HG02938 (cell line): ENCODE measurements at regions not wholly inside any gene's neighbourhood (a gene's known extent, or its start where the extent isn't known, plus 50 kb on each side); places are given as distances from the start of the nearest gene placed in this dataset.

Experiments
- ATAC-seq: cut with Tn5 transposase; IDR thresholded peaks from one replicate; pipeline ENCODE4 v1.9.1; 2021; ENCODE audit warnings: mild to moderate bottlenecking, moderate library complexity; ENCODE audit not compliant: unreplicated experiment

DNA sequence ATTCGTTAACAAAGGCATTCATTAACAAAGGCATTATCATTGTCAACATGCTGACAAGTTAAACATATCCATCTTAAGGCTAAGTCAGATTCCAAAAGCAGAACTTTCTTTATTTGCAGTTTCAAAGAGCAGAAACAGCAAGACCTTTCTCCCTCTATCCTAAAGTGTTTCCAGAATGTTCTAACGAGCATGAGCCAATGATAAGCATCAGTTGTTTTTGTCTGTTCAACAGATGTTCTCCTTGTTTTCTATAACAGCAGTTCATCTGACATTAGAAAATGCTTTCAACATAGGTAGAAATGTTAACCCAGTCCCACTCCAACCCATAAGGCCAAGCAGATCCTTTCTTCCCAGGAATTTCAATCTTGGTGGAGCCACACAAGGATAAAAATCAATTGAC is 77.6 kb upstream of the POMGNT2 start:
- no peak for ATAC-seq

DNA sequence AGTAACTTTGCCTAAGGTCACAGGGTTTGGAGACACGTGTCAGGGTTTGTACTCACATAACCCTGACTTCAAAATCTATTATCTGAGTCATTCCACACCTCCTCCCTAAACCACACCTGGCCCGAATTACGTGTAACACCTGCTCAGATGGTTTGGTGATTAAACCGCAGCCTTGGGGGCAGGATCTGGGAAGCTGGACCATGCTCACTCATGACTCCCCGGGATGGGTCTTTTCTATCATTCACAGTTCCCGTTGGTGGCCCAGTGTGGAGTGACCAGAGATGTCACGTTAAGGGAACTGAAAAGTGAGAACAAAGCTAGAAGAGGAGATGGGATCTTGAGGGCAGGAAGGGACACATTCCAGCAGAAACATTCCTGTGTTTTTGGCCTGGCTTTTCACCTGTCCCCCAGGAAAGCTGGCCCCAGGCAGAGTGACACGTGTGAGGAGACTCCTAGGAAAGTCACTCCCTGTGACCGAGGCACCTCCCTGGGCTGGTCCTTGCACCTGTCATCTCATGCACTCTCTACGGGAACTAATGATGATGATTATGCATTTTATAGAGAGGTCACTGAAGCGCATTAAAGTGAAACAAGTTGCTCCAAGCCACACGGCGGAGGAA is 75.4 kb upstream of the POMGNT2 start:
- no peak for ATAC-seq

DNA sequence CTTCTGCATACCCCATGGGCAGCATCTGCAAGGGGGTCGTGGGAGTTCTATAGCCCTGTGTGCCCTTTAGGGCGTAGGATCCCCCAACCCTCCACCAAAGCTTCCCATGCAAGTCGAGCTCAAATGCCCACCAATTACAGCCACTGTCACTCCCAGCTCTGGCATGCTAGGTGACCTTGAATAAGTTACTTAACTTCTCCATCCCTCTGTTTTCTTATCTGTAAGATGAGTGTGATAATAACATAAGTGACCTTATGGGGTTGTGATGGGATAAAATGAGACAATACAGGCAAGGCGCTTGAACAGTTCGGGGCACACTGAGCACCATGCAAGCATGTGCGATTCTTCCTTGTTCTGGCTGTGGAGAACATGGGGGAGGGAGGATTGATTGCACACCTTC is 74.8 kb upstream of the POMGNT2 start:
- ATAC-seq = no peak

DNA sequence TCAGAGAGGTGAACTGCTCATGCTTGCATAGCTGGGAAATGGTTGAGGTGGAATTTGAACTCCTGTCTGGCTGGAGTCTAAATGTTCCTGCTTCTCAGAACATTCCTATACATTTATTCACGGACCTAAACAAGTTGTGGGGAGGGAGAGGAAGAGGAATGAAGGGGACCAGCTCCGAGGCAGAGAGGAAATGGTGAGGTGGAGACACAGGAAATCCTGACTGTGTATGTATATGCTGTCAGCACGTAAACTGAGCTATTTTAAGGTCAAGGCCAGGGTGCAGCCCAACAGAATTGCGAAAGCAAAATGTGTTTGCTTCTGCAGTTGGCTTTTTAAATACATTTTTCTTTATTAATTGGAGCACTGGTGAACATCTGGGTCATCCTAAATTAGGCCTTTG is 74.1 kb upstream of the POMGNT2 start:
- no peak for ATAC-seq

DNA sequence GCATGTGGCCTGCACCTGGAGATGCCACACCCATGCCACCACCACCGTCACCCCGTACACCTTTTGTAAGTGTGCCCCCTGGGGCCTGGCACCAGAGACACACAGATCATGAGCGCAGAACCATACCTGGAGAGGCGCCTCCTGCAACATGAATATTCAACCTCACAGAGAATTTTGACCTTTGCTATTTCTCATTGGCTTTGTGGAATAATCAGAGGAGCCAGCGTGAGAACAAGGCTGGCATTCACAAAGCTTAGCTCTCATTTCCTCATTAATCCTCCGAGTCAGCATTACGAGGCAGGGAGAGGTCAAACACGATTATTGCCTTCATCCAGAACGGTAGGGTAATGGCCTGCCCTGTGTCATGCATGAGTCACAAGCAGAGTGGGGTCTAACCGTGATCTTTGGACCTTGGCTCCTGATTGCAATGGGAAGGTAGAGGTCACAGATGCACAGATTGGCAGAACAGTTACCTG is 73.0 kb upstream of the POMGNT2 start:
- no peak for ATAC-seq

GRCh38 chr3:43177085-43177484 is 71.2 kb upstream of the POMGNT2 start:
- no peak for ATAC-seq

GRCh38 chr3:43176666-43177065 is 70.8 kb upstream of the POMGNT2 start:
- no peak for ATAC-seq

GRCh38 chr3:43175541-43175940 is 69.7 kb upstream of the POMGNT2 start:
- no peak for ATAC-seq

DNA sequence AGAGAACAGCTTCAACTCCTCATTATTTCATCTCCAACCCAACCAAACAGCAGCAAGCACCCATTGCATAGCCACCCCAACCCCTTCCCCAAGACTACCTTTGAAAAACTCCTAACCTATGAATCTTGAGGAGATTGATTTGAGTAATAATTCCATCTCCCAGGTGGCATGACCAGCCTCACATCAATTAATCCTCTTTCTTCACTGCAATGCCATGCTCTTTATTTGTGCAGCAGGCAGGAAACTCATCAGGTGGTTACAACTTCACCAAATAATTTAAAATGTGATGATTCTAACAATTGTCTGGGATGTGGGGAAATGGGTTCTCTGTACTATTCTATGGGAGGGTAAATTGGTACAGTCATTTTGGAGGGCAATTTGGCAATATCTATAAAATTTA is 68.1 kb upstream of the POMGNT2 start:
- no peak for ATAC-seq

GRCh38 chr3:43171748-43172147 is 65.9 kb upstream of the POMGNT2 start:
- ATAC-seq = no peak

DNA sequence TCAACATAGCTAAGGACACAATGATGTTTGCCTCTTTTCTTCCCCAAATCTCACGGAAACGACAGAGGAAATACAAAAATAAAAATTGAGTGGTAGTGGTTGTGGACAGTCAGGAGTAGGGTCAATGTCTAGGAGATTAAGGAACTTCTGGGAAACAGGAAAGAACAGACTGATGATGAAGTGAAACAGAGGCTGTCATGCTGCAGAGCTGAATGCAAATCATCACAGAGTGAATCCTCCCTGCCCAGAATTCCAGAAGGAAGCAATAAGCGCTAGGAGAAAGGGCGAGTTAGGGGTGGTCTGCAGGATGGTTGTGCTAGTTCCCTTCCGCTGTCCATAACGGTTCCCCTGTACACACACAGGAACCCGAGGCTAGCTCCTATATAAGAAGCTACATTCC is 64.7 kb upstream of the POMGNT2 start:
- ATAC-seq = no peak

- no peak for ATAC-seq
These were observed 64.1 kb upstream of the POMGNT2 start for GRCh38 chr3:43169987-43170386.

GRCh38 chr3:43166406-43166805 is 60.5 kb upstream of the POMGNT2 start:
- no peak for ATAC-seq

- no peak for ATAC-seq
These were observed 59.9 kb upstream of the POMGNT2 start for GRCh38 chr3:43165786-43166185.

GRCh38 chr3:43163895-43164493 is 58.1 kb upstream of the POMGNT2 start:
- ATAC-seq = no peak

DNA sequence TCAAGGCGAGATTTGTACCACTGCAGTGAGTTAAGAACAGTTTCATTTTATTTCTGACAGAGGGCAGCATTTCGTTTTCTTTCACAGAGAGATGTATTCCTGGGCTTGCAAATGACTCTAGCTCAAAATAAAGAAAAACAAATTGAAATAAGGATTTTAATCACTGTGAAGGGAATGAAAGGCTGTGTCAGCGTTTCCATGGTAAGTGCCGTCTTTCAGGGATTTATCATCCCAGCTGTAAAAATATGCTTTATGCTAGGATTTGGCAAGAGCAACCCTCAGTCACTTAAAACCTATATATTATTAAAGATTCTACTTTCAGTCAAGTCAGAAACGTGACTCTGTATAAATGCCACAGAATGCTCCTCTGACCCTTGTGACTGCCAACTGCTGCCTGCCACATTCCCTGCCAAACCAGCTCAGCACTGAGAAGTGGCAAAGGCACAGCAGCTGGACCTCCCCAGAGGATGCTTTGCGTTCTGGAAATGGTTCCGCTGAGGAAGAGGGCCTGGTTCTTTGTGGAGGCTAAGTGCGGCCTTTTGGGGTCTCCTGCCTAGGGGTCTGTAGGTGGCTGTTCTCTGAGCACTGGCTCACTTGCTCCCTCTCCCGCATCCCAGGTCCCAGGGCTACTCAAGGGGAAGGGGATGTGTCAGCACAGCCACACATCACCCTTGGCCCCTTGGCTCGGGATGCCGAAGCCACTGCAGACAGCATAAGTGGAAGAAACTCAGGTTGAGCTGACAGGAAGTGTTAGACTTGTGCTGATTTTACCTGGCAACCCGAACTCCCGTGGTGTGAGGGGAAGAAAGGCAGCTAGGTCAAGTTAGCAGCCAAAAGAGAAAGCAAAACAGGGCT is 56.6 kb upstream of the POMGNT2 start:
- ATAC-seq = no peak

GRCh38 chr3:43161684-43162229 is 55.9 kb upstream of the POMGNT2 start:
- no peak for ATAC-seq

- ATAC-seq = no peak
These were observed 54.8 kb upstream of the POMGNT2 start for GRCh38 chr3:43160664-43161063.

DNA sequence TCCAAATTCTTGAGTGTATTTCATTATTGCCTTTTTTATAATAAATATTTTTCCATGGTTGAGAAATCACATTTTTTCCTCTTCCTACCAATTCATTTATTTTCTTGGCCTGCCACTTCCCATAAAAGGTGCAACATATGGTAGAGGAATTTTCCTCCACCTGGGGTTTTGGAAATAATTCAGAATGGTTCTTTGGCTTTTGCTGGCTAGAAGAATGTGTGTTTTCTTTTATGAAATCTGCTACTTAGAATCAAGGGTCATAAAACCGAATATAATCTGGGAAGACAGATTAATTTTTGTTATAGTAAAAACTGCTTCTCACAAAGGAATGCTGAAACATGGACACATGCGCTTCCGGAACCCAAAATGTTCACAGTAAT is 54.0 kb upstream of the POMGNT2 start:
- no peak for ATAC-seq

- no peak for ATAC-seq
These were observed 53.4 kb upstream of the POMGNT2 start for GRCh38 chr3:43159131-43159875.

DNA sequence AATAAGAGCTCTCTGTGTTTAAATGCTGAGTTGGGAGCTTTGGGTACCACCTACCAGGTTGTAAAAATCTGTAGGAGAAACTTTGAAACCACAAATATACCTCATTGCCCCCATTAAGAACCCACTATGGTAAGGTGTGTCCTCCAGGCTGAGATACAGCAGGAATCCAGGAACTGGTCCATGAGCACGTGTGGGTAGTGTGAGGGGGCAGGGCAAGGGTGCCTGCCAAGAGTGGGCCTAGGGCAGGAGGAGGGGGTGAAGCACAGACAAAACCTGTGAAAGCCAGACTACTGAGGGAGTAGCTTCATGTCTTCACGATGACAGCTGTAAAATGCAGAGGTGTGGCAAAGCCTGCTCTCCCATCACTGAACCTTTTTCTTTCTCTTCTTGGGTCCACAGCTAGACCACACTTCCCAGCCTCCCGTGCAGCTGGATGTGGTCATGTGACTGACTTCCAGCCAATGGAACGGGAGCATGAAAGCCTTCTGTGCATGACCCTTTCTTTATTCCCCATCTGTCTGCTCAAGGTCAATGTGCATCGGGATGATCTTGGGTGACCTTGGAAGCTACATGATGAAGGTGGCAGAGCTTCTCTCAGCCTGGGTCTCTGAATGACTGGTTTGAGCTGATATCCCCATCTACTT is 51.1 kb upstream of the POMGNT2 start:
- ATAC-seq = no peak
